Hepatocyte (in vitro differentiated cells): ENCODE measurements at regions not wholly inside any gene's neighbourhood (a gene's known extent, or its start where the extent isn't known, plus 50 kb on each side); places are given as distances from the start of the nearest gene placed in this dataset.

Experiments
- DNase-seq: peaks from one replicate; pipeline ENCODE4 v3.0.0-alpha.2; 2016; ENCODE audit warnings: low spot score
- H2AFZ ChIP-seq: fragments of 200-600 bp; sonication (generic); 2 replicates; pipeline ENCODE4 v1.6.0; 2016; ENCODE audit warnings: antibody characterized with exemption, mild to moderate bottlenecking
- H3K27ac ChIP-seq: fragments of 200-600 bp; sonication (generic); 2 replicates; pipeline ENCODE4 v1.5.1; 2016; ENCODE audit warnings: mild to moderate bottlenecking
- H3K27me3 ChIP-seq: fragments of 200-600 bp; sonication (generic); 2 replicates; pipeline ENCODE4 v1.6.1; 2016
- H3K36me3 ChIP-seq: fragments of 200-600 bp; sonication (generic); replicated peaks from 2 replicates; pipeline ENCODE4 v1.5.1; 2016; ENCODE audit warnings: low read depth; ENCODE audit not compliant: insufficient read depth
- H3K4me1 ChIP-seq: fragments of 200-600 bp; sonication (generic); 2 replicates; pipeline ENCODE4 v1.5.1; 2016; ENCODE audit warnings: mild to moderate bottlenecking, moderate library complexity; ENCODE audit not compliant: insufficient read depth
- H3K4me2 ChIP-seq: fragments of 200-600 bp; sonication (generic); 2 replicates; pipeline ENCODE4 v1.6.0; 2016
- H3K4me3 ChIP-seq: fragments of 200-600 bp; sonication (generic); 2 replicates; pipeline ENCODE4 v1.5.1; 2016; ENCODE audit warnings: mild to moderate bottlenecking
- H3K79me2 ChIP-seq: fragments of 200-600 bp; sonication (generic); 2 replicates; pipeline ENCODE4 v1.6.0; 2017; ENCODE audit warnings: mild to moderate bottlenecking
- H3K9me2 ChIP-seq: fragments of 200-600 bp; sonication (generic); replicated peaks from 2 replicates; pipeline ENCODE4 v1.6.0; 2017; ENCODE audit warnings: mild to moderate bottlenecking; ENCODE audit not compliant: insufficient read depth
- H3K9me3 ChIP-seq: fragments of 200-600 bp; sonication (generic); 2 replicates; pipeline ENCODE4 v1.5.1; 2016; ENCODE audit warnings: low read depth, mild to moderate bottlenecking
- H4K20me1 ChIP-seq: fragments of 200-600 bp; sonication (generic); 2 replicates; pipeline ENCODE4 v1.6.0; 2016; ENCODE audit warnings: mild to moderate bottlenecking; ENCODE audit not compliant: insufficient read depth, poor library complexity, severe bottlenecking
- EZH2 ChIP-seq: fragments of 200-600 bp; sonication (generic); IDR thresholded peaks from 2 replicates; pipeline ENCODE4 v1.6.1; 2016; ENCODE audit warnings: antibody characterized with exemption, mild to moderate bottlenecking, borderline replicate concordance
- EZH2phosphoT487 ChIP-seq: fragments of 200-600 bp; sonication (generic); IDR thresholded peaks from one replicate; pipeline ENCODE4 v1.6.1; 2018; ENCODE audit warnings: antibody characterized with exemption, mild to moderate bottlenecking, low read depth, moderate library complexity; ENCODE audit not compliant: unreplicated experiment, severe bottlenecking
- WGBS: methylation state at CpG from one replicate; pipeline ENCODE4 v1.1.6; 2016; ENCODE audit warnings: low lambda C conversion rate; ENCODE audit errors: missing lambda C conversion rate; 5-methylcytosine and 5-hydroxymethylcytosine counted together
- TF ChIP-seq, protein P1 (sequence below): fragments of 200-600 bp; sonication (generic); IDR thresholded peaks from 2 replicates; pipeline ENCODE4 v1.5.1; 2016; ENCODE audit warnings: antibody characterized with exemption, mild to moderate bottlenecking; ENCODE audit not compliant: poor library complexity

GRCh38 chr7:23944131-23944530 is 234.1 kb downstream of the STK31 start:
- Histone ChIP-seq H3K27me3 (no peaks in the 10 kb centered on the region), H3K36me3 (no peaks in the 10 kb centered on the region), H3K9me3 (no peaks in the 10 kb centered on the region), H3K9me2 (no peaks in the 10 kb centered on the region), H3K4me3 (no peak overlapping the region), H4K20me1 (no peaks in the 10 kb centered on the region), H3K4me1 (no peaks in the 10 kb centered on the region), H3K27ac (no peak overlapping the region), H3K4me2 (no peak overlapping the region), H2AFZ (no peak overlapping the region), H3K79me2 (no peaks in the 10 kb centered on the region)
- 100% methylated on average over 2 of the region's 2 CpGs for WGBS
- DNase-seq: no peak
- TF ChIP-seq, protein P1, sequence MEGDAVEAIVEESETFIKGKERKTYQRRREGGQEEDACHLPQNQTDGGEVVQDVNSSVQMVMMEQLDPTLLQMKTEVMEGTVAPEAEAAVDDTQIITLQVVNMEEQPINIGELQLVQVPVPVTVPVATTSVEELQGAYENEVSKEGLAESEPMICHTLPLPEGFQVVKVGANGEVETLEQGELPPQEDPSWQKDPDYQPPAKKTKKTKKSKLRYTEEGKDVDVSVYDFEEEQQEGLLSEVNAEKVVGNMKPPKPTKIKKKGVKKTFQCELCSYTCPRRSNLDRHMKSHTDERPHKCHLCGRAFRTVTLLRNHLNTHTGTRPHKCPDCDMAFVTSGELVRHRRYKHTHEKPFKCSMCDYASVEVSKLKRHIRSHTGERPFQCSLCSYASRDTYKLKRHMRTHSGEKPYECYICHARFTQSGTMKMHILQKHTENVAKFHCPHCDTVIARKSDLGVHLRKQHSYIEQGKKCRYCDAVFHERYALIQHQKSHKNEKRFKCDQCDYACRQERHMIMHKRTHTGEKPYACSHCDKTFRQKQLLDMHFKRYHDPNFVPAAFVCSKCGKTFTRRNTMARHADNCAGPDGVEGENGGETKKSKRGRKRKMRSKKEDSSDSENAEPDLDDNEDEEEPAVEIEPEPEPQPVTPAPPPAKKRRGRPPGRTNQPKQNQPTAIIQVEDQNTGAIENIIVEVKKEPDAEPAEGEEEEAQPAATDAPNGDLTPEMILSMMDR: no peak
- no peak for TF ChIP-seq EZH2phosphoT487
- no peak for TF ChIP-seq EZH2

DNA sequence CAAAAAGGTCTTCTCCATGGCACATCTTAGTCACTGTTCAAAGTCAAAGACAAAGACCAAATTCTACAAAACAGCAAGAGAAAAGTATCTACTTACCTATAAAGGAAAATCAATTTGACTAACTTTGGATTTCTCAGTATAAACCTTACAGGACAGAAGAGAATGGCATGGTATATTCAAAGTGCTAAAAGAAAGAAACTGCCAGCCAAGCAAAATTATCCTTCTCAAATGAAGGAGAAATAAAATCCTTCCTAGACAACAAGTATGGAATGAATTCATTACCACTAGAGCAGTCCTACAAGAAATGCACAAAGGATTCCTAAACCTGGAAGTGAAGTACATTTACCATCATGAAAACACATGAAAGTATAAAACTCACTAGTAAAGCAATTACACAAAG is 235.5 kb downstream of the STK31 start:
- Histone ChIP-seq H3K27me3 (no peaks in the 10 kb centered on the region), H3K79me2 (no peaks in the 10 kb centered on the region), H3K9me2 (no peaks in the 10 kb centered on the region), H3K9me3 (no peaks in the 10 kb centered on the region), H4K20me1 (no peaks in the 10 kb centered on the region), H2AFZ (no peak overlapping the region), H3K4me1 (no peaks in the 10 kb centered on the region), H3K27ac (no peak overlapping the region), H3K36me3 (no peaks in the 10 kb centered on the region), H3K4me3 (no peak overlapping the region), H3K4me2 (no peak overlapping the region)
- TF ChIP-seq EZH2phosphoT487 (no peak), EZH2 (no peak)
- TF ChIP-seq, protein P1: no peak
- no peak for DNase-seq

GRCh38 chr7:23955145-23955544 is 245.1 kb downstream of the STK31 start:
- Histone ChIP-seq H3K4me3 (no peak overlapping the region), H3K9me3 (no peaks in the 10 kb centered on the region), H3K9me2 (no peaks in the 10 kb centered on the region), H3K4me2 (no peak overlapping the region), H4K20me1 (no peaks in the 10 kb centered on the region), H2AFZ (no peak overlapping the region), H3K79me2 (no peaks in the 10 kb centered on the region), H3K4me1 (peaks cover 14% of the 10 kb centered on the region), H3K27ac (no peak overlapping the region), H3K27me3 (no peaks in the 10 kb centered on the region), H3K36me3 (no peaks in the 10 kb centered on the region)
- TF ChIP-seq EZH2phosphoT487 (no peak), EZH2 (no peak)
- TF ChIP-seq, protein P1: no peak
- DNase-seq: no peak

DNA sequence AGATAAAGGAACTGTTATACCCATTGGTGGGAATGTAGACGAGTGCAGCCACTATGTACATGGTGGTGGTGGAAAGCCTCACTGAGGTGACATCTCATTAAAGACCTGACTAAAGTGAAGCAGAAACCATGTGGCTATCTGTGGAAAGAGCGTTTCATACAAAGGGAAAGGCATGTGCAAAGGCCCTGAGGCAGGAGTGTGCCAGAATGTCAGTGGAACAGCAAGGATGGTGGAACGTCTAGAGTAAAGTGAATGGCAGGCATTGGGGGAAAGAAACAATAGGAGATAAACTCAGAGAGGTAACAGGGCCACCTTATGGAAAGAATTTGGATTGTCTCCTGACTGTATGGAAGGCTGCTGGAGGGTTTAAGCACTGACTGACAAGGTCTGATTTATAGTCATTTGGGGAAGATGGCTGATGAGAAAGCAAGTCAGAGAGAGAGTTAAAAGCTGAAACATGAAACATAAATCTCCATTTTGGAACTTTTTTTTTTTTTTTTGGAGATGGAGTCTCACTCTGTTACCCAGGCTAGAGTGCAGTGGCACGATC is 245.7 kb downstream of the STK31 start:
- WGBS: 94% methylated on average over 4 of the region's 4 CpGs
- no peak for TF ChIP-seq EZH2phosphoT487
- no peak for TF ChIP-seq EZH2
- TF ChIP-seq, protein P1: no peak

More for the DNA sequence above, 245.7 kb downstream of the STK31 start:
- no peaks in the 10 kb centered on the region for H3K27me3 ChIP-seq
- H3K4me2 ChIP-seq: no peak overlapping the region
- no peaks in the 10 kb centered on the region for H4K20me1 ChIP-seq
- H2AFZ ChIP-seq: no peak overlapping the region
- H3K9me3 ChIP-seq: no peaks in the 10 kb centered on the region
- DNase-seq: no peak
- no peak overlapping the region for H3K4me3 ChIP-seq
- peaks cover 14% of the 10 kb centered on the region for H3K4me1 ChIP-seq
- H3K79me2 ChIP-seq: no peaks in the 10 kb centered on the region
- no peak overlapping the region for H3K27ac ChIP-seq
- no peaks in the 10 kb centered on the region for H3K36me3 ChIP-seq
- H3K9me2 ChIP-seq: no peaks in the 10 kb centered on the region
